ENCODE measurements at regions not wholly inside any gene's neighbourhood (a gene's known extent, or its start where the extent isn't known, plus 50 kb on each side); places are given as distances from the start of the nearest gene placed in this dataset.
"Not testable (repeated sequence)": the region's sequence is repeated elsewhere in the genome, so short reads cannot be mapped to it uniquely, and the experiment has no call there.

DNA sequence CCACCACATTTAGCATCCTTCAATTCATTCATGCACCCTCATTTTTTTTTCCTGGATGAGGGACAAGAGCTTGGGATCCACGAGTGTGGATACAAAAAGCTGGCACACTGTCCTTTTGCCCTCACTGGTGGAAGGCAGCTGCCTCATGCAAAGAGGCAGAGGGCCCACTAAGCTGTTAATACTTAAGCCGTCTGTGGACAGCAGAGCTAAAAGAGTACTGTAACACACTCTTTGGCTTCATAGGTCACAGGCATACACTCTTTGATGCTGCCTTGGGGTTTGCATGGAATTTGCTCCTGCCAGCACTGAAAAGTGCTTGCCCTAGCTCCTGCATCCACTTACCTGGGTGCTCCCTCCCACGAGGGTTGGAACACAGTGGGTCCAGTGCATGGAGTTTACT is 978.4 kb upstream of the SPRY2 start:
- no peak for DNase-seq

DNA sequence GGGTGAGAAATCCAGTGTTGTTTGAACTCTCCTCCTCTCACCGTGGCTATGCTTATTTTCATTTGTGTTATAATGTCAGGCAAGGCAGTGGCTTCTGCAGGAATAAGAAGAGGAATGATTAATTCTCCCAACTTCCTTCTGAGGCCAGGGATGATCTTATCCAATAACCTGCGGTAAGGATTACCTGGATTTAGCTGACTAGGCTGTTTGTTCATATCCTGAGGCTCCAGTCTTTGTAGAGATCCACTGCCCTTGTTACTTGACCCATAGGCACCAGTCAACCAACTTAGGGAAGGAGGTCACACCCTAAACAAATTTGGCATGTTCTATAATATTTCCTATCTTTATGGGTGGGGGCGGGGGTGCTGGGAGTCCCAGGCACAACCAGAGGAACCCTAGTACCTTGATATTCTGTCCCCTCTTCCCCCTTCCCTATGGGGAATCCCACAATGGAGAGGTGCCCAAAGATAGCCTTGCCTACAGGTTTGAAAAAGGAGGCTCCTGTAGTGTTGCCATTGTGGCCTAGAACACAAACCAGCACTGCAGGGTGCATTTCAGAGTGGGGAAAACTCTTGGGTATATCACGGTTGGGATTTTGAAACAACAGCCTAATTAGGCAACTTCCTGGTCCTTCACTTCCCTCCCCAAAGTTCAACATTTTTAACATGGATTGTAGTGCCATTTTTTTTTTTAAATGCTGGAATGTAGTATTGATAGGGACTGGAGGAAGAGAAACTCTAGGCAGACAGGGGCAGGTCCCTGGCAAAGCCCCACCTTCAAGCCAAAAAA is 977.5 kb upstream of the SPRY2 start:
- no peak for DNase-seq

DNA sequence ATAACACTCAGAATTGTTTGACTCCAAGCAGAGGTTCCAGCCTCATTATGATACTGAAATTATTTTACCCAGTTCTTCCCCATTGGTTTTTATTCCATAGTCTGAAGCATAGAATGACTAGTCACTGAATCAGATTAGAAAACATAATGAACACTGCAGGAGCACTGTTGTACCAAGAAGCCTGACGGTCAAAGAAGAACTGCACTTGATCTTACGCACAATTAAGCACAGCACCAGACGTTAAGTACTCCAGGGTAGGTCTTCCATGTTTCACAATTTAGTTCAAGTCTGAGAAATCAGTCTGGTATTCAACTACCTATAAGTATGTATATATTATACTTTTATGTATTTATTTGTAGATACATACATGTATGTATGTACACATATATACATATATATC is 973.5 kb upstream of the SPRY2 start:
- DNase-seq = no peak

DNA sequence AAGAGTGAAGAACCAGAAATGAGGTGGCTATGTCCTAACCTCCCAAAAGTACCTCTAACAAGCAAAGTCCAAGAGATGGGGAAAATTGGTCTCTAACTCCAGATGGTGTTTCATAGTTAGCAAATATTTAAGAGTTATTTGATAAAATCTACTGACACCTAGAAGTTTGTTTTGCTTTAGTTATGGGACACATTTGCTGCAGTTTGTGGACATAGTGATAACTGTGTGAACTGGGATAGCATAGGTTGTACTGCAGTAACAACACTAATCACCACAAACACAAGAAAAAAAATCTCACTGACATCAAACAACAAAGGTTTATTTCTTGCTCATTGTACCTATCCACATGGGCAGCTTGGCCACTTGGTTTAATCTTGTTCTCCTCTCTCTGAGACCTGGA is 965.0 kb upstream of the SPRY2 start:
- DNase-seq = no peak

DNA sequence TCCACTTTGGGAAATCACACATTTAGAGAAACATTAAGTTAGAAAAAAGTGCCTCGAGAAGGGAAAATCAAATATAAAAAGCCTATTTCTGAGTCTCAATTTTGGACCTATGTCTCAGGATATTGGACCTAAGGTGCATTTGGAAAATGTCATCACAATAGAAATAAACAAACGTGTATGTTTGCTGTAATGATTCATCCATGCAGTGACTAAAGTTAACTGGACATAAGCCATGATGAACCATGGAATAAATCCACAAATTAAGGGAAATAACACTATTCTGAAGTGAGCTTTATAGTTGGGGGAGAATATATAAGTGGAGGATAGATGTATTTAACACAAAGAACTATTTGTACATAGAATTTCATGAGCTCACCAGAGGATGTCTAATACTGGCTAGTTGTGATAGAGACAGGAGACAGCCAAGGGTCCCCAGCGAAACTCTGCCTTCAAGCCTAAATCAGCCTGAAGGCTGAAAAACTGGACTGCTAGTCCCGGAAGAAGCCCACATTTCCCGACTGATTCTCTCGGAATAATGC is 963.3 kb upstream of the SPRY2 start:
- no peak for DNase-seq

- DNase-seq = no peak
Observed at GRCh38 chr13:81302677-81303076, 961.8 kb upstream of the SPRY2 start.

DNA sequence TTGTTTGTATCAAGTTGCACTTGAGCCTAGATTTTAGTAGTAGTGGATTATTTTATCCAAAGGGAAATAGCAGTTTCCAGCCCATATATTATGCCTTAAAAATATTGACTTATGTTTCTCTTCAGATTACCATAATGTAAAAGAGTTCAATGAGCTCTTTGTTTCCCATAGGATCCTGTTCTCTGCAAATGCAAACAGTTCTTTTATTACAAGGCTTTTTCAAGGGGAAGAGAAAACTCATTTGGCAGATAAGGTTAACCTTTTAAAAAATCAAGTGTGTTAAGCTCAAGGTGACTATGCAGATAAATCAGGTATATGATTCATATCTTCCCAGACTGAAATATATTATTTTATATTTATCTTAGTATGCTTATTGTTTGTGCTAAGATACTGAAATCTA is 961.2 kb upstream of the SPRY2 start:
- no peak for DNase-seq

DNA sequence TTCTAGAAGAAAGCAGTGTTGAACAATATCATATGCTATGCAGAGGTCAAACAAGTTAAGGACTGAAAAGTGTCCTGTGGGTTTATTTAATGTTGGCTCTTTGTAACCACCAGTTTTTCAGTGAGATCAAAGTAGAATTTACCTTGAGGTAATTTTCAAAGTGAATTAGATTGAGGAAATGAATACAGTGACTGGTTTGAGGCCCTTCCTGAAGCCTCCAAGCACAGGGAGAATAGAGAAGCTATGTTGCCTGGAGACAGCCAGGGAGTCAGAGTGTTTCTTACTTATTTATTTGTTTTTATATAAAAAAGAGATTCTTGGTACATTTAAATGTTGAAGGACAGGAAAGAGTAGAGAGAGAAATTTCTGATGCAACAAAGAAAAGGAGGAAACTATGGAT is 954.3 kb upstream of the SPRY2 start:
- no peak for DNase-seq

- no peak for DNase-seq
Observed at GRCh38 chr13:81293594-81294164, 952.8 kb upstream of the SPRY2 start.

GRCh38 chr13:81283561-81283960 is 942.6 kb upstream of the SPRY2 start:
- DNase-seq = no peak

DNA sequence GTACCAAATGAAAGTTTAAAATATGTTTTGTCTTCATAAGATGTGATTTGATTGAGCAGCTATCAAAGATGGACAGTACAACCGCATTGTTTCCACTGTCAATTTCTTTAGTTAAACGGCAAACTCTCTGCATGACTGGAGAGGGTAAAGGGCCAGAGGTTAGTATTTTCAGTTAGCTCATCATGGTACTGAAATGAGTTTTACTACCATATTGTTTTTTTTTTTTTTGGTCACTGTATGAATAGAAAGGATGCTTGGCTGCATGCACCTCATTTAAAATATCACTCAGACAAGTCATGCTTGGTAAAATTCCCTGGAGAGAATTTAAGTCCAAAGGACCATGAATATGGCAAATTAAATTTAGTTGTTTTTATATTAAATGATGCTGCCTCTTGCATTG is 942.1 kb upstream of the SPRY2 start:
- DNase-seq = no peak

- no peak for DNase-seq
Observed at GRCh38 chr13:81275666-81276258, 934.8 kb upstream of the SPRY2 start.

DNA sequence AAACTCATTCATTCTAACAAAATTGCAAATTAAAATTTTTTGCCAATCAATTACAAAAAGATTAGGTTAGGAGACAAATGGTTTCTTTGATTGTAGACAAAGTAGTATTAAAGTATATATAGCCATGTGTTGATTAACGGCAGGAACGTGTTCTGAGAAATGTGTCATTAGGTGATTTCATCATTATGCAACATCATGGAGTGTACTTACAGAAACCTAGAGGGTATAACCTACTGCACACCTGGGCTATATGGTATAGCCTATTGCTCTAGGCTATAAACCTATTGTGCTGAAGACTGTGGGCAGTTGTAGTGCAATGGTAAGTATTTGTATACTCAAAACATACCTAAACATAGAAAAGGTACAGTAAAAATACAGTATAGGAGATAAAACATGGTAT is 906.8 kb upstream of the SPRY2 start:
- DNase-seq = no peak

DNA sequence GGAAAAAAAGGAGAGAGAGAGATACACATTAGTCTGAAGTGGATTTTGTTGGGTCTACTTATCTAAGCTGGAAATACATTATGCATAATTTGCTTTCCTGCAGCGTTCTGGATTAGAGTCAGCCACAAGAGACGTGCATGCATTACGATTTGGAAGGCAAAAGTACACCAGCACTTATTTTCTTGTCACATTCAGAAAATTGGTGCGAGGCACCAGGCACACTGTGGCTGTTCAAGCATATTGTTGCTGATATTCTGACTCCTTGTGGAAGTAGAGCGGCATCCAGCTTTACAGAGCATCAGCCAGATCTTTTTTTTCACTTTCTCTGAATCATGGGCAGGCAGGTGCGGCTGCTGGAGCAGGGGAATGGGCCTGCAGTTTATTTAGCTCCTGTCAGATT is 905.6 kb upstream of the SPRY2 start:
- no peak for DNase-seq

DNA sequence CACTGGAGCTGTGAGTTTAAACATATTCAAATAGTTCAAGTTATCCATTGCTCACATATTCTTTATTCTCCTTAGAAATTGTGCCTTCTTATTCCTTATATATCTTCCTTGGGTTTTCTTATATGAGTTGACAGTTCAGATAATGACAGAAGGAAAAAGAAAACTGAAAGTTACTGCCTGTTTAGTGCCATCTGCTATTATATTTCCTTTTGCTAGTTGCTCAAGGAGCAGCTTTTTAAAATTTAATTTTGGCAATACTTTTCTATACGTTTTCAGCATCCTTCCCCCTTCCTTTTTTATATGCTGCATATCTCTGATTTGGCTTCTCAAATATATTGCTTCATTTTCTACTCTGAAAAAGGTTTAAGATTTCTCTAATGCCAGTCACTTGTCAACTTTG is 903.1 kb upstream of the SPRY2 start:
- DNase-seq = no peak

- no peak for DNase-seq
Observed at GRCh38 chr13:81230386-81230785, 889.5 kb upstream of the SPRY2 start.

DNA sequence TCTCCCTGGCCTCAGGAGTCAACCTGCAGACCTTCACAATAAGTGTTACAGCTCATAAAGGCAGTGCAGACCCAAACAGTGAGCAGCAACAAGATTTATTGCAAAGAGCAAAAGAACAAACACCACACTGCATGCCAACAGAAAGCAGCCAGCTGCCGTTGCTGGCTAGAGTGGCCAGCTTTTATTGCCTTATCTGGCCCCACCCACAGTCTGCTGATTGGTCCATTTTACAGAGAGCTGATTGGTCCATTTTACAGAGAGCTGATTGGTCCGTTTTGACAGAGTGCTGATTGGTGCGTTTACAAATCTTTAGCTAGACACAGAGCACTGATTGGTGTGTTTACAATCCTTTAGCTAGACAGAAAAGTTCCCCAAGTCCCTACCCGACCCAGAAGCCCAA is 885.9 kb upstream of the SPRY2 start:
- DNase-seq = not testable (repeated sequence)

DNA sequence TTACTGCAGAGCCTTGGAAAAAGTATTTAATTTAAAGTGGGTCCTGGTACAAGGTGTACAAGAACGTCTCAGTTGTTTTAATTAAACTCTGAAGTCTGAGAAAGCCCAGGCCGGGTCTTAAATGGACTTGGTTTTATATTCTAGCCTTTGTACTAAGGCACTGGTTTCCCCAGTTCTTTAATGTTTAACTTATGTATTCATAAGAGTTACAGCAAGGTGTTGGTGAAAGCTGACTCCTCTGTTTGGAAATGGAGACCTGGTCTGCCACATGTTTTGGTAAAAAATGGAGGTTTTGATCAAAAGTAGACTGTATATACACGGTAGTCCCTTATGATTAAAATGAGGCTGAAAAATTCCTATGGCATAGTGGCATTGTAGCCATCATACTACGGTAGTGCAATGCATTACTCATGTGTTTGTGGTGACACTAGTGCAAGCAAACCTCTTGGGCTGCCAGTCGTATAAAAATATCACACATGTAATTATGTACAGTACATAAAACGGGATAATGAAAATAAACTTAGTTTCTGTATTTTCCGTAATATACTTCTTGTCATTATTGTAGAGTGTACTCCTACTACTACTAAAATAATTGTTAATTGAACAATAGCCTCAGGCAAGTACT is 883.4 kb upstream of the SPRY2 start:
- no peak for DNase-seq

DNA sequence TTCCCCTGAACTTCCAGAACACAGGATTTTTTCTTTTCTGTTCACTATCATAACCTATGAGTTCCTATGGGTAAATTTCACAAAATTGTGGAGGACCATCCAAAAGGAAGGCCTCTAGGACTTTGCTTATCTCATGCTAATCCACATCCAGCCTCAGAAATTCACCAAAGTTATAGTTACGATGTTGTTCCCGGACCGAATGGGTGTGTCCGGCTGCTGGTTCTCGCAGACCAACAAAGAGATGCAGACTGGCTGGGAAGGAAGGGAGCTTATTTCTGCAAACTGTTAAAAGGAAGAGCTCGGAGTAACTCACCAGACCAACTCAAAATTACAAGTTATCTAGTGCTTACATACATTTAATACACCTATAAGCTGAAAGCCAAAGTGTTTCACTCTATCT is 882.9 kb upstream of the SPRY2 start:
- no peak for DNase-seq

GRCh38 chr13:81211713-81212112 is 870.8 kb upstream of the SPRY2 start:
- DNase-seq = no peak

GRCh38 chr13:81207636-81208035 is 866.7 kb upstream of the SPRY2 start:
- DNase-seq = no peak

GRCh38 chr13:81207231-81207630 is 866.3 kb upstream of the SPRY2 start:
- no peak for DNase-seq

DNA sequence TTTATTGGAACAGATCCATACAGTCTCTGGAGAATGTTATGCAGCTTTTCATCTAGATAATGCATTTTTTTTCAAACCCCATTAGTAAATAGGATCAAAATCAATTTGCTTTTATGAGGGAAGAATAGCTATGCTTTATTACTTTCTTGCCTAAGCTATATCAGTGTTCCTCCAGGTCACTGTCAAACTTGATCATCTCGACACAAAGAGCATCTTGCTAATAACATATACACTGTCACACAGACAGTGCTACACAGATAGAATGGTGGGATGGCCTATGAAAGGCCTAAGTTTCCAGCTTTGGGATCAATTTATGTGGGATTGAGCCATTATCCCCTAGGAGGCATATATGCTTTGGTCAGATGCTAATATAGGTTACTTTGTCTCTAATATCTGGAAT is 862.9 kb upstream of the SPRY2 start:
- DNase-seq = no peak

GRCh38 chr13:81199956-81200355 is 859.0 kb upstream of the SPRY2 start:
- DNase-seq = no peak
